ENCODE measurements at regions not wholly inside any gene's neighbourhood (a gene's known extent, or its start where the extent isn't known, plus 50 kb on each side); places are given as distances from the start of the nearest gene placed in this dataset.

DNA sequence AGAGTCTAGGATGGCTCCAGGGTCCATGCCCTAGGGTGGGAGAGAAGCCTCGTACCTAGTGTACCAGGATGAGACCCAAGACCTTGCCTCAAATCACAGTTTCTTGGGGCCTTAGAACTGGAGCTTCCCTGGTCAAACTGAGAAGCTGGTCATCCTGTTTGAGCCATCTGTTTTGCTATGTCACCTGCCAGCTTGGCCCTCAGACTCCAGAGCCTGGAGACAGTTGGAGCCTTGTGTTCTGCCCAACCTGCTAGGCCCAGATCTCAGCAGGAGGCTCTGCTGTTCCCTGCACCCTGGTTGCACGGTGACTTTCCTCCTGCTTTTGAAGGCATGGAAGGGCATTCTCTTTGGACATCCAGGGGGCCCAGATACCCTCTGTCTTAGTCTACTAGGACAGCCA is 206.3 kb upstream of the ATP6AP2 start:
- H3K4me1 Mint-ChIP-seq (ENCODE audit: low read depth, unreplicated experiment) = no peaks in the 10 kb centered on the region
- TF ChIP-seq, protein P1, sequence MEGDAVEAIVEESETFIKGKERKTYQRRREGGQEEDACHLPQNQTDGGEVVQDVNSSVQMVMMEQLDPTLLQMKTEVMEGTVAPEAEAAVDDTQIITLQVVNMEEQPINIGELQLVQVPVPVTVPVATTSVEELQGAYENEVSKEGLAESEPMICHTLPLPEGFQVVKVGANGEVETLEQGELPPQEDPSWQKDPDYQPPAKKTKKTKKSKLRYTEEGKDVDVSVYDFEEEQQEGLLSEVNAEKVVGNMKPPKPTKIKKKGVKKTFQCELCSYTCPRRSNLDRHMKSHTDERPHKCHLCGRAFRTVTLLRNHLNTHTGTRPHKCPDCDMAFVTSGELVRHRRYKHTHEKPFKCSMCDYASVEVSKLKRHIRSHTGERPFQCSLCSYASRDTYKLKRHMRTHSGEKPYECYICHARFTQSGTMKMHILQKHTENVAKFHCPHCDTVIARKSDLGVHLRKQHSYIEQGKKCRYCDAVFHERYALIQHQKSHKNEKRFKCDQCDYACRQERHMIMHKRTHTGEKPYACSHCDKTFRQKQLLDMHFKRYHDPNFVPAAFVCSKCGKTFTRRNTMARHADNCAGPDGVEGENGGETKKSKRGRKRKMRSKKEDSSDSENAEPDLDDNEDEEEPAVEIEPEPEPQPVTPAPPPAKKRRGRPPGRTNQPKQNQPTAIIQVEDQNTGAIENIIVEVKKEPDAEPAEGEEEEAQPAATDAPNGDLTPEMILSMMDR (IDR thresholded peaks at IDR 0.05; ENCODE audit: unreplicated experiment) = no peak
- CTCF ChIA-PET = no interaction called here
- no peak overlapping the region for H3K4me3 Mint-ChIP-seq (ENCODE audit: low read depth, unreplicated experiment)
- no peak for DNase-seq
- no TSS peak for BruUV-seq (replicated peaks)
- H3K36me3 Mint-ChIP-seq (ENCODE audit: insufficient read depth, unreplicated experiment) = no peaks in the 10 kb centered on the region
- peaks cover 27% of the 10 kb centered on the region for H3K27me3 Mint-ChIP-seq (ENCODE audit: unreplicated experiment)
- intact Hi-C loops (cut with micrococcal nuclease; ENCODE audit: unreplicated experiment) = no loop called here
- no peaks in the 10 kb centered on the region for H3K9me3 Mint-ChIP-seq (ENCODE audit: low read depth, unreplicated experiment)
- H3K27ac Mint-ChIP-seq (ENCODE audit: unreplicated experiment) = no peak overlapping the region

GRCh38 chrX:40373641-40374040 is 207.1 kb upstream of the ATP6AP2 start:
- H3K9me3 Mint-ChIP-seq (ENCODE audit: low read depth, unreplicated experiment) = no peaks in the 10 kb centered on the region
- TF ChIP-seq, protein P1 (IDR thresholded peaks at IDR 0.05; ENCODE audit: unreplicated experiment) = no peak
- intact Hi-C loops (cut with micrococcal nuclease; ENCODE audit: unreplicated experiment) = no loop called here
- DNase-seq = no peak
- H3K4me3 Mint-ChIP-seq (ENCODE audit: low read depth, unreplicated experiment) = no peak overlapping the region
- peaks cover 26% of the 10 kb centered on the region for H3K27me3 Mint-ChIP-seq (ENCODE audit: unreplicated experiment)
- H3K27ac Mint-ChIP-seq (ENCODE audit: unreplicated experiment) = no peak overlapping the region
- no peaks in the 10 kb centered on the region for H3K36me3 Mint-ChIP-seq (ENCODE audit: insufficient read depth, unreplicated experiment)
- no TSS peak for BruUV-seq (replicated peaks)
- CTCF ChIA-PET = no interaction called here
- no peaks in the 10 kb centered on the region for H3K4me1 Mint-ChIP-seq (ENCODE audit: low read depth, unreplicated experiment)

DNA sequence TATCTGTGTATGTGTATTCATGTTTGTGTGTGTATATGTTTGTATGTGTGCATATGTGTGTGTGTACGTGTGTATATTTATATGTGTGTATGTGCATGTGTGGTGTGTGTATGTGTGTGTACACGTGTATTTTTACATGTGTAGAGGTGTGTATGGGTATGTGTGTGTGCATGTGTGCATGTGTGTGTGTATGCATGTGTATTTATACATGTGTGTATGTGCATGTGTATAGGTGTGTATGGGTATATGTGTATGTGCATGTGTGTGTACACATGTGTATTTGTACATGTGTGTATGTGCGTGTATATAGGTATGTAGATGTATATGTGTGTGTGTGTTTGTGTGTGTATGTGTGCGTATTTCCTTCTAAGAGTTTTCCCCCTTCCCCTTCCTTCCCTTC is 207.7 kb upstream of the ATP6AP2 start:
- Mint-ChIP-seq H3K27ac (ENCODE audit: unreplicated experiment) (no peak overlapping the region), H3K4me1 (ENCODE audit: low read depth, unreplicated experiment) (no peaks in the 10 kb centered on the region), H3K27me3 (ENCODE audit: unreplicated experiment) (peaks cover 26% of the 10 kb centered on the region), H3K9me3 (ENCODE audit: low read depth, unreplicated experiment) (no peaks in the 10 kb centered on the region), H3K4me3 (ENCODE audit: low read depth, unreplicated experiment) (no peak overlapping the region), H3K36me3 (ENCODE audit: insufficient read depth, unreplicated experiment) (no peaks in the 10 kb centered on the region)
- no TSS peak for BruUV-seq (replicated peaks)
- CTCF ChIA-PET = no interaction called here
- intact Hi-C loops (cut with micrococcal nuclease; ENCODE audit: unreplicated experiment) = no loop called here
- DNase-seq = no peak
- TF ChIP-seq, protein P1 (IDR thresholded peaks at IDR 0.05; ENCODE audit: unreplicated experiment) = no peak

GRCh38 chrX:40371376-40371775 is 209.4 kb upstream of the ATP6AP2 start:
- DNase-seq = no peak
- no peak overlapping the region for H3K27ac Mint-ChIP-seq (ENCODE audit: unreplicated experiment)
- H3K4me3 Mint-ChIP-seq (ENCODE audit: low read depth, unreplicated experiment) = no peak overlapping the region
- peaks cover 43% of the 10 kb centered on the region for H3K27me3 Mint-ChIP-seq (ENCODE audit: unreplicated experiment)
- no peaks in the 10 kb centered on the region for H3K36me3 Mint-ChIP-seq (ENCODE audit: insufficient read depth, unreplicated experiment)
- intact Hi-C loops (cut with micrococcal nuclease; ENCODE audit: unreplicated experiment) = no loop called here
- TF ChIP-seq, protein P1 (IDR thresholded peaks at IDR 0.05; ENCODE audit: unreplicated experiment) = no peak
- H3K4me1 Mint-ChIP-seq (ENCODE audit: low read depth, unreplicated experiment) = no peaks in the 10 kb centered on the region
- CTCF ChIA-PET = interaction anchor here (0.6 kb wide), 1 partner anchor 362 kb away, joined by 4 read pairs; no protein-coding TSS in a partner anchor
- no TSS peak for BruUV-seq (replicated peaks)
- no peaks in the 10 kb centered on the region for H3K9me3 Mint-ChIP-seq (ENCODE audit: low read depth, unreplicated experiment)
